ENCODE measurements at regions not wholly inside any gene's neighbourhood (a gene's known extent, or its start where the extent isn't known, plus 50 kb on each side); places are given as distances from the start of the nearest gene placed in this dataset.

DNA sequence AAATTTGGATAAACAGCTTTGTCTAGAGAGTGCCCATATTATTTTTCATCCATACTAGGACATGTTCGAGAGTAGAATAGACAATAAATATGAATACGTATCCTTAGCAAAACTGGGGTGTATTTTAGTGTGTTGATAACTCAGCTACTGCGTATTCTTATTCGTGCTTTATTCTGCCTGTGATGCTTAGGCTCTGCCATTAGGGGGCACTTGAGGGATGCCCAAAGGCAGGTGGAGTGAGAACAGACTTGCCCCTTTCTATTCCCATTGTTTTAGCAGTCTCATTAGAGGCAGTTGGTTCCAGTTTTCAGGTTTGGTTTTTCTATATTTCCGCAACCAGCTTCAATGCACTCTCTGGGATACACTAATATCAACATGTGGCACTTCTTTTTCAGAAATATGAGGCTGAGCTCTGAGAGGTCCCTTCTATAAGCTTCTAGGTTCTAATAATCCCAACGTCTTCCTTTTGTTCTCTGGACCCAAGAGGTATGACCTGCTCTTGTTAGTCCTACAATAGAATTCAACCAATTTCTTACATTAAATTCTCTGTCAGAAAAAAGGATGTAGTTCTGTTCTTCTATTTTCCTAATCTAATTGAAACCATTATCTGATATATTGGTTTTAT, 985.7 kb upstream of the FBXO33 start:
- TF ChIP-seq, protein P1, sequence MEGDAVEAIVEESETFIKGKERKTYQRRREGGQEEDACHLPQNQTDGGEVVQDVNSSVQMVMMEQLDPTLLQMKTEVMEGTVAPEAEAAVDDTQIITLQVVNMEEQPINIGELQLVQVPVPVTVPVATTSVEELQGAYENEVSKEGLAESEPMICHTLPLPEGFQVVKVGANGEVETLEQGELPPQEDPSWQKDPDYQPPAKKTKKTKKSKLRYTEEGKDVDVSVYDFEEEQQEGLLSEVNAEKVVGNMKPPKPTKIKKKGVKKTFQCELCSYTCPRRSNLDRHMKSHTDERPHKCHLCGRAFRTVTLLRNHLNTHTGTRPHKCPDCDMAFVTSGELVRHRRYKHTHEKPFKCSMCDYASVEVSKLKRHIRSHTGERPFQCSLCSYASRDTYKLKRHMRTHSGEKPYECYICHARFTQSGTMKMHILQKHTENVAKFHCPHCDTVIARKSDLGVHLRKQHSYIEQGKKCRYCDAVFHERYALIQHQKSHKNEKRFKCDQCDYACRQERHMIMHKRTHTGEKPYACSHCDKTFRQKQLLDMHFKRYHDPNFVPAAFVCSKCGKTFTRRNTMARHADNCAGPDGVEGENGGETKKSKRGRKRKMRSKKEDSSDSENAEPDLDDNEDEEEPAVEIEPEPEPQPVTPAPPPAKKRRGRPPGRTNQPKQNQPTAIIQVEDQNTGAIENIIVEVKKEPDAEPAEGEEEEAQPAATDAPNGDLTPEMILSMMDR (conservative IDR thresholded peaks at IDR 0.05; ENCODE audit: low read depth, low read length): peak; percentile 88
- no peak for TF ChIP-seq EZH2 (IDR thresholded peaks at IDR 0.05; ENCODE audit: low read length, unreplicated experiment)
